HG03378 (cell line): ENCODE measurements at regions not wholly inside any gene's neighbourhood (a gene's known extent, or its start where the extent isn't known, plus 50 kb on each side); places are given as distances from the start of the nearest gene placed in this dataset.
A peak's percentile ranks its signal among the peaks of the same experiment; 100 is the strongest.

Experiments
- ATAC-seq: cut with Tn5 transposase; IDR thresholded peaks from one replicate; pipeline ENCODE4 v1.9.1; 2021; ENCODE audit warnings: mild to moderate bottlenecking, moderate library complexity; ENCODE audit not compliant: unreplicated experiment

DNA sequence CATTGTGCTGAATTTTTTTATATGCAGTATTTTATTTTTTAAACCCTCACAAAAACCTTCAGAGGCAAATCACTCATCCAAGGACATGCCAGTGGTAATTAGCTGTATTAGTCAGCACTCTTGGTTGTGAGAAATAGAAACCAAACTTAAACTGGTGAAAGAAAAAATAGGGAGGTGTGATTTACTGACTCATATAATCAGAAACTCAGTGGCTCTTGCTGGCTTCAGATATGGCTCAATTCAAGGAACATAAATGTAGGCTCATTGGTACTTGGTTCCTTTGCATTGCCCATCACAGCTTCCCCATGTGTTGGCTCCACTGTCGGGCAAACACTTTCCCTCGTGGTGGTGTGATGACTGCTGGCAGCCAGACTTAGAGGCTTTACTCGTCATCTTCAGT is 497.2 kb downstream of the MAT2B start:
- ATAC-seq, result peak; percentile 67

DNA sequence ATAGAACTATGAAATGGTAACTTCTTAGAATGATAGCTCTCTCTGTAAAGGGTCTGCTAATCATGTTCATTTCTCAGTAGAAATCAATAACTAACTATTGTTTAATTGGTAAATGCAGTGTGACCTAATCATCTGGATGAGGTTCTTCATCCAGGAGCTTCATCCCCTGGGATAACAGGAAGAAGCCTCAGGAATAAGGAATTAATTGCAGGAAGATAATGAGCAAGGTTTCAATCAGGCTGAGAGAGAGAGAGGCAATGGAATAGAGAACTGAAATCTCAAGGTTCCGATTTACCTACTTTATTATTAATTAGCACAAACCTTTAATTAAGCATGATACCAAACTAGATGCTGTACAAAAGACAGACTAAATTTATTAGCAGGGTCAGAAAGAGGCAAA is 499.7 kb downstream of the MAT2B start:
- ATAC-seq, result no peak

DNA sequence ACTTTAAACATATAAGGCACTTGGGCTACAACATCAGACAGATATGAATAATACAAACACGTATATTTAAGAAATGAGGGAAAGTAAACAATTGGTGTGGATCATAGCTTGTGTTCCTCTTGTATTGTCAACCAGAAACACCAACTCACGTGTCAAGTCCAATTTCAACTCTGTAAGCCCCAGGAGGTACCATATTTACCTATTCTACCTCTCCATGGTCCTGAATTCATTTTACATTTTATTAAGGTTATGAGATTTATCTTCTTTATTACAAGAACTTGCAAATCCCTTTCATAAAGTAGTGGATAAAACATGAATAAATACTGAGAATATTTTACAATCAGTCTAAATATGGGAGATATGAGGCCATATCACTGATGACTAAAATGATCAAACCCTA is 501.6 kb downstream of the MAT2B start:
- ATAC-seq, result no peak

DNA sequence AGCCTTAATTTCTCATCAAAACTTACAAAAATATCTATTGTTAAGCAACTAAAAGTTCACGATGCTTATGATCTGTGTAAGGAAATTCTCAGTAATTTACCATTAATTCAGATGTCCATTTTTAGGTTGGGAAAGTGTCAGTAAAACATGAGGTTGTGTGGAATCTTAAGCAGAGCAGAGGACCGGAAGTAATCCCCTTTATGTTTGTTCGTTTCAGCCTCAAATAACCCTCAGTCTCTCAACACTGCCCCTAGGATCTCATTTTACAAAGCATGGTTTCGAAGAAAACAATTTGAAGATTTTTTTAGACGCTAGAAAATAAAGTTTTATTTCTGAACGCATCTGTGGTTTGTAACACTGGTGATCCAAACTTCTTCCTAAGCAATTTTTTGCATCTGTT is 504.2 kb downstream of the MAT2B start:
- ATAC-seq, result no peak

DNA sequence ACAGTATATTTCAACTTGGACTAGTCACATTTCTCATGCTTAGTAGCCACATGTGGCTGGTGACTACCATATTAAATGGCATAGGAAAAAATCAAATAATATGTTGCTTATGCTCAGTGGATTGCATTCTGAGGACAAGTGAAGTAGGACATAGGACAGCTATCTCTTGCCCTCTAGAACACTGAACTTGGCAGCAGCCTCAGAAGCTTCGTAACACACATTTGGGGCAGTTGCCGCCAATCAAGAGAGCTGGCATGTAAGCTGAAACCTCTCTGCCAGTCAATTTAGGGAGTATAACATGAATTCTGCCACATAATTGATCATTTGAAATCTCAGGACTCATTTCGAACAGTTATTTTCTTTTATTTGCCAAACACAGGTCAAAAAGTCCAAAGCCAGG is 505.5 kb downstream of the MAT2B start:
- ATAC-seq, result no peak

DNA sequence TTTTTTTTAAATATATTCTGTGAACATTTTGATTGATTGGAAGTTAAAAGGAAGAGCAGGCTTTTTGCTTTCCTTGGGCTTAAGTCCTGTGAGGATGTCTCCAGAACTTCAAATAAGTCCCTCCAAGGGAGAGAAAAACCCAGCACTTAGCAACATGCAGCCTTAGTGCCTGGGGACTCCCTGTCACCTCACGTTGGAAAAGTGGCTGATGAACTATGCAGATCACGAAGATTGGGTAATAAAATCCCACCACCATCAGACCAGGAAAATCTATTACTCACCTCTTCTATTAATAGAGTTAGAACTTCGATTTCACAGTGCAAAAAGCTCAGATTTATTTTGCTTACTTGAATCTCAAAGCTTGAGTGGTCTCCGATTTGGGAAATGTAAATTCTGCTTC is 507.0 kb downstream of the MAT2B start:
- ATAC-seq, result no peak

DNA sequence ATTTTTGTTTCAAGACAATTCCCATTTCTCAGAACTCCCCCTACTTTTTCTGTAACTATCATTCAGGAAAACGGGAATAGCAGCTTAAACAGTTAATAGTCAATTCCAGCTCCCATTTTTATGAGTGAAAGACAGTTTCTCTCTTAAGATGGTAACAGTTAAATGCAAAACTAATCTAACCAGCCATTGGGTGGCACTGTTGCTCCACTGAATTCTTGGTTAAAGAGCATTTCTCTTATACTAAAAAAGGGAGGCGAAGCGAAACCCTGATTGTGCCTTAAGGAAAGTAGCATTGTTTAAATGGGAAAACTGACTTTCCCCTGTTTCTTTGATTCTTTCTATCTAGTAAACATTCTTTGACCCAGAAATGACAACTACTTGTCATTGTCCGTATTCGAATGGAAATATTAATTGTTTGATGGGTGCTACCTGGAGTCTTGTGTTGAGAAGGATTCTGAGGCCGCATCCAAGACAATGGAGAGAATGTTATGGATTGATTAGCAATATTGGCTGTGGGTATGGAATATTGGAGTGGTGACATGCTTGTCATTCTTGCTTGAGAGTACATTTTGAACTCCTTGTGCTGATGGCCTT is 507.8 kb downstream of the MAT2B start:
- peak; percentile 92 for ATAC-seq

DNA sequence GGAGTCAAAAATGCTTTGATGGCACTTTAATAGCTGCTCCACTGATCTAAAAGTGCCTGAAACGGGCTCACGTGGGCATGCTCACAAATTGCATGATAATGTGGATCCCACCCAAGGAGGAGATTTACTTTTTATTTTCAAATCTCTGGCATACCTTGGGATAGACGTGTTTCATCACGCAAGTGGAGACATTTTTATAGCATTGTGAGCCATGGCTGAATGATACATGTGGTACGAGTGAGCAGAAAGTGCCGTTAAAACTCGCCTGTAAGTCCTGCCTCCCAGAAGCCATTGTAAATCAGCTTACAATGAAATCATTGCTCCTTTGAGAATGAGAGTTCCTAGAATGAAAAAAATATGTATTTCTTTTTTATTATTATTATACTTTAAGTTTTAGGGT is 514.7 kb downstream of the MAT2B start:
- ATAC-seq, result no peak

DNA sequence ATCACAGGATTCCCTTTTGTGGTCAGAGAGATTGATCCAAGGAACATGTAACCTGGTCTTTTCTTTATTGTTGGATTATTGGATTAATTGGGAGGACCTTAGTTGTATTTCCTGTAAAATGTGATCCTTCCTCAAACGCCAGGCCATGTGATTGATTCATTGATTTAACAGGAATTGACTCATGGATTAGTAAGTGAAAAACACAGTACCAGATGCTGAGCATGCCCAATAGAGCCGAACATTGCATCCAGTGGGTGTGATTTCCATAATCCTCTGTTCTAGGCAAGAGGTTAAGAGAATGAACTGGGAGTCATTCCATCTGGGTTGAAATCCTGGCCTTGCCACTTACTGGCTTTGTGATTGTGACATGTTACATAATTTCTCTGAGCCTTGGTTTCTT is 522.3 kb downstream of the MAT2B start:
- no peak for ATAC-seq

DNA sequence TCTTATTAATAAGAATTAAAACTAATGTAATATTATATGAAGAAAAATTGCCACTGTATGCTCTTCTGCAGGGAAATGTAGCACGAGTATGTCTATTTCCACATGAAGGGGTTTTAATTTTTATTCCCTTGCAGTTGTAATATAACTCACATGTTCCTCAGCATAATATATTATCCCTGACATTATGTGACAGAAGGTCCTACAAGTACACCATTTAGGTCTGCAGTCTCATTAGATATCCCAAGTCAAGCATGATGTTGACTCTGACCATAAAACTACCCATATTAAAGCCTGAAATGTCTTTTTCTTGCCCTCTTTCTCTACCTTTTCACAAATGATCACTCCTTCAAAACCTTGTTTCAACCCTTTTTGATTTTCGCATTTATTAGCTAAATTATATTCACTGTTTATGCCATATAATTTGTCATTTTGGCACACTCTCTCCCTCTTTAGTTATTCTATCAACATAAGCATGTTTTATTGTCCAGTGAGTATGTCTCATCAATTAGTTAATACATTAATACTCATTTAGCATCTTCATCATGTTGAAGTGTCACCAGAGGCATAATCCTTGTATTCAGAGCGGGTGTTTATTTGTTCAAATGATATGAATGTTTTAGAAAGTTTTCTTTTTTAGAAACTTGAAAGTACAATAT is 532.8 kb downstream of the MAT2B start:
- ATAC-seq, result no peak

DNA sequence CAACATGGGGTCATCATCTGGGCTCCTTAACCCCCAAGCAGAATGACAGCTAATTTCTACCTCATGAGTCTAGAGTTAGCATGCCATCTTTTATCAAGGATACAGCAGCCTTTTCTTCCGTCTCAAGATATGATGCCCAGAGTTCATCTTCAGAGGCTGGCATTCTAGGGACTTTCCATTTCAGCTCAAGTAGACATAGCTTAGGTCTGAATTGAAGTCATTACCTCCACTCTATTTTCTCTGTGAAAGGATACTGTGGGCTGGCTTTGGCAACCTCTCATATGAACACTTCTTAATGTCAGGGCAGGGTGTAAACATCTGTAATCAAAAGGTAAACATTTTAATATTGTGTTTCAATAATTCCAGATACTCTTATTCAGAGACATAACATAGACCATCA is 535.7 kb downstream of the MAT2B start:
- ATAC-seq, result no peak

DNA sequence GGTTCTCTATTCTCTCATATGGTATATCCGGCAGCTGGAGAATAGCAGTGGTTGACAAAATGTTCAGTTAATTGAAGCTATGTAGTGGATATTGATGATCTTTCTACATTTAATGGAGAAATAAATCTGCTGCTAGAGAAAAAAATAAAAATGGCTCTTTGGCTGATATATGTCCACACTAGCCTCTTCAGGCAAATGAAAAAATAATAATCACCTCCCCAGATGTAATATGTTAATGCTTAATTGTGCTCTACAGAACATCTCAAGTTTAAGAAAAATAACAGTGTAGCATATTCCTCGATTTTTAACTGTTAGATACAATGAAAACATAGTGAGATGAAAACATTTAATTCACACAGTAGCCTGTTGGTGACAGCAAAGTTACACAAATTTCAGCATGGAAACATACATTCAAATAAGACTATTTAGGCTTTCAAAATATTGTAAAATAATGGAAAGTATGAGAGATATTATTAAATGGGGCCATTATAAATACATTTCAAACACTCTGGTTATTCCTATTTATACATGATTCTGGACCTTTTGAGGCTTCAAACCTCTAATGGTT is 543.0 kb downstream of the MAT2B start:
- ATAC-seq, result no peak

DNA sequence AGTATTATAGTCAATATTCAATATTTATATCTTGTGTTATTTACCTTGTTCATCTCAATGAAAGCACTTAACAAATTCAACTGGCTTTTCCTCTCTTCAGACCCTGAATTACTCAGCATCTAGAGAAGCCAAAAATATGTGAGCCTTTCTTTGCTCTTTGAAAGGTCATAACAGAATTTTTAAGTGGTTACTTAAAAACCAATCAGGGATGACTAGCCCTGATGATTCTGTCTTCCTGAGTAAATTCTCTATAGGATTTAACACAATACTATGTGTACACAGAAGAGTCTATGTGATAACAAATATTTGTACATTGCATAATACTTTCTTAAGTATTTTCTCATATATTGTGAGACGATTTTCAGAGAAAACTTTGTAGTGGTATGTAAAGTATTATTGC is 546.3 kb downstream of the MAT2B start:
- no peak for ATAC-seq

DNA sequence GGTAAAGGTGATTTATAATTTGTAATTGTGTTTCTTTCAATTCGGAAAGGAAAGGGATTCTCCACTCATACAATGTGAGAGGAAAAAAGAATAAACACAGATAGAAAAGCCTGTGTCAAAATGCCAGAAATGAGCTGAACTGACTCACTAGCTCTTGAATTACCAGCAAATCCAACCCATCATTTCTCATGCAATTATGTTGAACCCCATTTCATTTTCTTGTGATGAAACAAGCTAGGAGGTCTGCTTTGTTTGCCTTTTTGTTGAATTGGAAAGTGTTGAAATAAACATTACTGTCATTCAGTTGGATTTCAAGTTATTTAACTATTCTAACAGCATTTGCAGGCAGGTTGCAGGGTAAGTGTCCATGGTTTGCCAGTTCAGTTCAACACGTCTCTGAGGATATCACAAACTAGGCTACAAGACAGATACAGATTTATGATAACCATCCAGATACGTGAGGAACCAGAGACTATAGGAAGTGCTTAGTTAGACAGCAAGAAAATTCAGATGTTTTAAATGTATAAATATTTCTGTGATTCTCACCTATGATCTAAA is 547.2 kb downstream of the MAT2B start:
- ATAC-seq, result no peak

DNA sequence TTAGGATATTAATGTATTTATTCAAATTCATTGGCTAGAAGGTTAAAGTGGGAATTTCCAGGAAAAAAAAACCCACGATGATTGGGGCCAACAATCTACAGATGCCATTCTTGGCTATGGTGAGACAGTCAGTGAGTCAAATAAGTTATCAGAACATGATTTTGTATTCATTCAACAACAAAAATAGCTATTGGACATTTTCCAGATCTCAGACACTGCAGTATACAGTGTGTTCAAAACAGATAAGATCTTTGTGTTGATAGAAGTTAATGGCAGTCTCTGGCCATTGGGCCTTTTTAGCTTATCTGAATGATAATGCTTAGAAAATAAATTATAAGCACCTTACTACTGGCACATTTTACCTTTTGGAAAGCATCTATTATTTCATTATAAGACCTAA is 547.7 kb downstream of the MAT2B start:
- no peak for ATAC-seq

DNA sequence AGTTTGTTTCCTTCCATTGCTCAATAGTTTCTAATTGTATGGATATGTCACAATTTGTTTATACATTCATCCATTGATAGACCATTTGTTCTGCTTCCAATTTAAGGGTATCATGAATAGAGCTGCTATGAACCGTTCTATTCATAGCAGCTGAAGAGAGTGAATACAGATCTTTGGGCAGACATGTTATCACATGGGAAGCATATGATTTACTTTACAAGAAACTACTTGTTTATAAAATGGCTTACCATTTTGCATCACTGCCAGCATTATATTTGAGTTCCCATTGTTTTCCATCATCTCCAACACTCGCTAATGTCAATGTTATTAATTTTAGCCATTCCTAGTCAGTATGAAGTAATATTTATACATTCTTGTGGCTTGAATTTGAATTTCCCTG is 549.0 kb downstream of the MAT2B start:
- ATAC-seq, result no peak

DNA sequence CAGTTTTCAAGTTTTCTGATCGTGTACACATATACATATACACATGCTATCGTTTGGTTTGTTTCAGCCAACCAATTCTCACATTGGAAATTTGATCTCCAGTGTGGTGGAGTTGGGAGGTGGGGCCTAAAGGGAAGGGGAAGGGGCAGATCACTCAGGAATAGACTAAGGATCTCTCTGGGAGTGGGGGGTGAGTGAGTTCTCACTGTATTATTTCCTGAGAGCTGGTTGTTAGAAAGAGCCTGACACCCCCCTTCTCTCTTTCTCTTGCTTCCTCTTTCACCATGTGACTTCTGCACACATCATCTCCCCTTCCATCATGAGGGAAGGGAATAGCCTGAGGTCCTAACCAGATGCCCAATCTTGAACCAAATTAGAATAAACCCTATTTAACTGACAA is 551.7 kb downstream of the MAT2B start:
- no peak for ATAC-seq

DNA sequence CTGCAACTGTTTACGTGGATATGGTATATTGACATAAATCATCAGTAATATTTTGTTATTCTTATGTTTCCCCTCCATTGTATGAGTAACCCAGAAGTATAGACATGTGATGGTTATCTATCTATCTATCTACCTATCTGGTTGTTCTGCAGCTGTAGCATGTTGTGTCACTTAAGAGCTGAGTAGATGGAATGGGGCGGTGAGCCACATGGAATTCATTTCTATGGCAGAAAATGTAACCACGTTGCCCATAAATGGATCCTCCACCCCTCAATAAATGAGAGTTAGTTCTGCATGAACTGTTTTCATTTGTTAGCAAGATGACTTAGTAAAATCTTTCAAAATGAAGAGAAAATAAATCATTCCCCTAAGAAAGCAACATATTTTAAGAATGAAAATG is 553.2 kb downstream of the MAT2B start:
- ATAC-seq, result no peak

DNA sequence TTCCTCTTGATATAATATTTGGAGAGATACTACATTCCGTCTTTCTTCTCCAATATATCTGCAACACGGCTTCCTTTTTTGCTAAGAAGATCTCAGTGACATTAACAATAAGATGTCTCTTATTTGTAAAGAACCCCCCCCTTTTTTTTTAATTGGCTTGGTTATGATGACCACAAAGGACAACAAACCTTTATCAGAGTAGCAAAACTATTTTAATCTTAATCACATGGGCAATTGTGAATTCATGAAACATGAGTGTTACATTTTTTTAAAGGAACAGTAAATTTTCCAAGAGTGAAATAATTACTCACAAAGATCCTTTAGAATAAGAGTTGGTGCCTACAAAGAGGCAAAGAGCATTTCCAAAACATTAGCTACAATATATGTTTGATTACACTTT is 554.1 kb downstream of the MAT2B start:
- ATAC-seq, result no peak

DNA sequence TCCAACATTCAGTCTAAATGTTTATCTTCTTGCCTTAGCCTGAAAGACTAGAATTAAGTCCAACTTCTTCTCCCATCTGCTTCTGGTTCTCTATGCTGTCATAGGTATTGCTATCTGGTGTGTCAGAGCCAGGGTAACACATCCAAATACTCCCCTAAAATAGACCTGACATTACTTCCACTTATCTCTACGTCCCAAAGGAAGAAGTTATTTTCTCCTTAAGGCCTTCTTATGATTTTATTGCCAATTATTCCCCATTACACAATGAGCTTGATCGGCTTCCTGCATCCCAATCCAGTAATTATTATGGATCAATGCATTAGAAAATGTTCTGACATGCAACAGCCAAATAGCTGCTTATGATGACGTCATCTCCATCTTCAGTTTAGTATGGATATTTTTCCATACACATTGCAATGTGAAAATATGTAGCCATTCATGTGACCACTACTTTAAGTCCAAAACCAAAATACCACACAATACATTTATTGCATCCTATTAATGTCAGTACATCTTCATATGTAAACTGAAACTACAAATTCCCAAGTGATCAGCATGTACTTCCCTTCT is 555.5 kb downstream of the MAT2B start:
- ATAC-seq, result no peak

DNA sequence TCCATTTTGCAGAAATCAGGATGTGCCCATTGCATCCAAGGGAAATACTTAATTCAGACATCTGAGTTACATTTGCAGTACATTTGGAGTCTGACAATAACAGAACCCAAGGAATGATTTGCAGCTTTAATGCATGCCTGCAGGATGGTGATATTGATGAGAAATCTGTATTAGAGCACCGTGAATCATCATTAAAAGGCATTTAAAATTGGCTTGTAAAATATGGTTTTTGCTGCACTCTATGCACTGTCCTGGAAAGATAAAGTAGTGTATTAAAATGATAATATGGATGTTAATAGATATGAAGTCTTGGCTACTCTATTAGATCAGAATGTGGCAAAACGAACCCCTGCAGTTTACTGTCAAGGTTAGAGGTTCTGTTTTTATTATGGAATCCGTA is 556.9 kb downstream of the MAT2B start:
- no peak for ATAC-seq

DNA sequence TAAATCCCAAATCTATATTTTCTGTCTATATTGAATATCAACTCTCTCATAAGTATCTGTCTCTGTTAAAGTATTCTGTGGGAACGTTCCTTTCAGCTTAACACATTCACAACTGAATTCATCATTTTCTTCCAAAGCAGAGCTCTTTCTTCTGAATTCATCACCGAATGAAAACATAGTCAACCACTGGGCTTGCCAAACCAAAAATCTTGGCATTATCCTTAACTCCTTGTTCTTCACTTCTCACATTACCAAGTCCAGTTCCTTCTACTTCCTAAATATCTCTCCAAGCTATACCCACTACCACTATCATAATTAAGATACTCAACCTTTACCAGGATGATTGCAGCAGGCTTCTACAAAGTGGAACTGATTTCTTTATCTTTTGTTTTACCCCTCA is 559.8 kb downstream of the MAT2B start:
- no peak for ATAC-seq
